ENCODE measurements at regions not wholly inside any gene's neighbourhood (a gene's known extent, or its start where the extent isn't known, plus 50 kb on each side); places are given as distances from the start of the nearest gene placed in this dataset.

- no peaks in the 10 kb centered on the region for H3K9me3 ChIP-seq
- no peaks in the 10 kb centered on the region for H3K4me1 ChIP-seq
- no peak overlapping the region for H3K27ac ChIP-seq
- intact Hi-C loops (cut with DNase I; ENCODE audit: low total_unique reads): no loop called here
- no peaks in the 10 kb centered on the region for H3K36me3 ChIP-seq (ENCODE audit: low read depth, missing control alignments)
- no peaks in the 10 kb centered on the region for H3K27me3 ChIP-seq
- no peak for DNase-seq
- no peak overlapping the region for H3K4me3 ChIP-seq
- TF ChIP-seq POLR2A (IDR thresholded peaks at IDR 0.05): no peak
- TF ChIP-seq CTCF (IDR thresholded peaks at IDR 0.05): no peak
Observed at GRCh38 chr15:58276924-58277323, 138.7 kb downstream of the AQP9 start.

GRCh38 chr15:58277333-58277732 is 139.2 kb downstream of the AQP9 start:
- Histone ChIP-seq H3K27ac (no peak overlapping the region), H3K4me1 (no peaks in the 10 kb centered on the region), H3K27me3 (no peaks in the 10 kb centered on the region), H3K4me3 (no peak overlapping the region), H3K9me3 (no peaks in the 10 kb centered on the region), H3K36me3 (ENCODE audit: low read depth, missing control alignments) (no peaks in the 10 kb centered on the region)
- intact Hi-C loops (cut with DNase I; ENCODE audit: low total_unique reads): no loop called here
- WGBS, 2 donors: 45 to 76% methylated on average over 1 of the region's 1 CpG
- DNase-seq: no peak
- TF ChIP-seq CTCF (IDR thresholded peaks at IDR 0.05) (no peak), POLR2A (IDR thresholded peaks at IDR 0.05) (no peak)

GRCh38 chr15:58279106-58279505 is 140.9 kb downstream of the AQP9 start:
- WGBS, 2 donors: 47 to 59% methylated on average over 3 of the region's 3 CpGs
- H3K4me3 ChIP-seq: no peak overlapping the region
- no peaks in the 10 kb centered on the region for H3K9me3 ChIP-seq
- H3K36me3 ChIP-seq (ENCODE audit: low read depth, missing control alignments): no peaks in the 10 kb centered on the region
- no peak for DNase-seq
- intact Hi-C loops (cut with DNase I; ENCODE audit: low total_unique reads): no loop called here
- H3K27ac ChIP-seq: no peak overlapping the region
- H3K27me3 ChIP-seq: no peaks in the 10 kb centered on the region
- H3K4me1 ChIP-seq: no peaks in the 10 kb centered on the region
- TF ChIP-seq CTCF (IDR thresholded peaks at IDR 0.05) (no peak), POLR2A (IDR thresholded peaks at IDR 0.05) (no peak)

- DNase-seq: no peak
- no peaks in the 10 kb centered on the region for H3K27me3 ChIP-seq
- H3K27ac ChIP-seq: no peak overlapping the region
- WGBS, 2 donors: 73 to 78% methylated on average over 2 of the region's 2 CpGs
- no peaks in the 10 kb centered on the region for H3K36me3 ChIP-seq (ENCODE audit: low read depth, missing control alignments)
- intact Hi-C loops (cut with DNase I; ENCODE audit: low total_unique reads): no loop called here
- no peak for TF ChIP-seq POLR2A (IDR thresholded peaks at IDR 0.05)
- TF ChIP-seq CTCF (IDR thresholded peaks at IDR 0.05): no peak
- H3K9me3 ChIP-seq: no peaks in the 10 kb centered on the region
- no peak overlapping the region for H3K4me3 ChIP-seq
- H3K4me1 ChIP-seq: no peaks in the 10 kb centered on the region
Observed at GRCh38 chr15:58279654-58280053, 141.5 kb downstream of the AQP9 start.

GRCh38 chr15:58282060-58282708 is 144.0 kb downstream of the AQP9 start:
- DNase-seq: no peak
- WGBS, 2 donors: 68 to 74% methylated on average over 3 of the region's 3 CpGs
- no peaks in the 10 kb centered on the region for H3K9me3 ChIP-seq
- H3K4me3 ChIP-seq: no peak overlapping the region
- TF ChIP-seq POLR2A (IDR thresholded peaks at IDR 0.05) (no peak), CTCF (IDR thresholded peaks at IDR 0.05) (no peak)
- H3K27me3 ChIP-seq: no peaks in the 10 kb centered on the region
- no peaks in the 10 kb centered on the region for H3K36me3 ChIP-seq (ENCODE audit: low read depth, missing control alignments)
- intact Hi-C loops (cut with DNase I; ENCODE audit: low total_unique reads): no loop called here
- H3K27ac ChIP-seq: no peak overlapping the region
- no peaks in the 10 kb centered on the region for H3K4me1 ChIP-seq
